ENCODE measurements at regions not wholly inside any gene's neighbourhood (a gene's known extent, or its start where the extent isn't known, plus 50 kb on each side); places are given as distances from the start of the nearest gene placed in this dataset.

DNA sequence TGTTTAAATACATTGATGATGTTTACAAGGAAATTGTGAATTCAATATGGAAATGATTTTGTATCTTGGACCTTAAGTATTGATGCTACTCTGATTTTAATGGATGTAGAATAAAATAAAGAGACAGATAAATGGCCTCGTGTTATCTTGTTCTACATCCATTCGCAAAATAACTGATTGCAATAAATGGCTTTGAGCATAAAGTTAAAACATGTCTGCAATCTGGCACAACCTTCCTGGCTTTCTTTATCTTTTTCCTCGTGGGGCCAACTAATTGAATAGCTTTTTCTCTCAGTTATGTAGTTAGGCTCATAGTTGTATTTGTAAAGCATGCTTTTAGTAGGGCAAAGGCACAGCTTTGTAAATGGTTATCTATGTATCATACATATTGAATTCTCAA lies 691.4 kb downstream of the CDH8 start:
- Histone ChIP-seq H3K4me1 (no peaks in the 10 kb centered on the region), H3K27me3 (no peaks in the 10 kb centered on the region), H3K9me3 (no peaks in the 10 kb centered on the region), H3K4me3 (no peak overlapping the region), H3K36me3 (ENCODE audit: low read depth, missing control alignments) (no peaks in the 10 kb centered on the region), H3K27ac (no peak overlapping the region)
- 70 to 74% methylated on average over 3 of the region's 3 CpGs for WGBS, 2 donors
- no peak for TF ChIP-seq POLR2A (IDR thresholded peaks at IDR 0.05)
- TF ChIP-seq, protein P1, sequence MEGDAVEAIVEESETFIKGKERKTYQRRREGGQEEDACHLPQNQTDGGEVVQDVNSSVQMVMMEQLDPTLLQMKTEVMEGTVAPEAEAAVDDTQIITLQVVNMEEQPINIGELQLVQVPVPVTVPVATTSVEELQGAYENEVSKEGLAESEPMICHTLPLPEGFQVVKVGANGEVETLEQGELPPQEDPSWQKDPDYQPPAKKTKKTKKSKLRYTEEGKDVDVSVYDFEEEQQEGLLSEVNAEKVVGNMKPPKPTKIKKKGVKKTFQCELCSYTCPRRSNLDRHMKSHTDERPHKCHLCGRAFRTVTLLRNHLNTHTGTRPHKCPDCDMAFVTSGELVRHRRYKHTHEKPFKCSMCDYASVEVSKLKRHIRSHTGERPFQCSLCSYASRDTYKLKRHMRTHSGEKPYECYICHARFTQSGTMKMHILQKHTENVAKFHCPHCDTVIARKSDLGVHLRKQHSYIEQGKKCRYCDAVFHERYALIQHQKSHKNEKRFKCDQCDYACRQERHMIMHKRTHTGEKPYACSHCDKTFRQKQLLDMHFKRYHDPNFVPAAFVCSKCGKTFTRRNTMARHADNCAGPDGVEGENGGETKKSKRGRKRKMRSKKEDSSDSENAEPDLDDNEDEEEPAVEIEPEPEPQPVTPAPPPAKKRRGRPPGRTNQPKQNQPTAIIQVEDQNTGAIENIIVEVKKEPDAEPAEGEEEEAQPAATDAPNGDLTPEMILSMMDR (IDR thresholded peaks at IDR 0.05), result no peak
- intact Hi-C loops (cut with DNase I; ENCODE audit: low total_unique reads), result no loop called here
- no peak for DNase-seq

DNA sequence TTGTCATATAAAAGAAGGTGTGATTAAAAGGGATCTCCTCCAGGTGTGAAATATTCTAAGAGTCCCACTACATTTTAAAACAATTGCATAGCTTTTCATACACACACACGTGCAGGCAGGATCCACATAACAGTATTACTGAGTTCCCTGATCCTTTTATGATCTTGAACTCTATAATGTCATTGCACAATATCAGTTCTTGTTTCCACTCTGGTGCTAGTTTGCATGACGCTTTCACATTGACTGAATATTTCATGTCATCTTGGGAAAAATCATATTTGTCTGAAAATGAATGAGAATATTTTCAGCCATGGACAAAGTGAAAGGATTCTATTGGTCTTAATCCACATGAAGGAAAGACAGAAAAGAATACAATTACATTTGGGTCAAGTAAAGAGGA lies 703.8 kb downstream of the CDH8 start:
- no peaks in the 10 kb centered on the region for H3K4me1 ChIP-seq
- DNase-seq, result no peak
- no peaks in the 10 kb centered on the region for H3K27me3 ChIP-seq
- intact Hi-C loops (cut with DNase I; ENCODE audit: low total_unique reads), result no loop called here
- TF ChIP-seq, protein P1 (IDR thresholded peaks at IDR 0.05), result no peak
- no peak overlapping the region for H3K4me3 ChIP-seq
- no peak overlapping the region for H3K27ac ChIP-seq
- WGBS, 2 donors, result 86 to 91% methylated on average over 2 of the region's 2 CpGs
- H3K9me3 ChIP-seq, result no peaks in the 10 kb centered on the region
- no peaks in the 10 kb centered on the region for H3K36me3 ChIP-seq (ENCODE audit: low read depth, missing control alignments)

DNA sequence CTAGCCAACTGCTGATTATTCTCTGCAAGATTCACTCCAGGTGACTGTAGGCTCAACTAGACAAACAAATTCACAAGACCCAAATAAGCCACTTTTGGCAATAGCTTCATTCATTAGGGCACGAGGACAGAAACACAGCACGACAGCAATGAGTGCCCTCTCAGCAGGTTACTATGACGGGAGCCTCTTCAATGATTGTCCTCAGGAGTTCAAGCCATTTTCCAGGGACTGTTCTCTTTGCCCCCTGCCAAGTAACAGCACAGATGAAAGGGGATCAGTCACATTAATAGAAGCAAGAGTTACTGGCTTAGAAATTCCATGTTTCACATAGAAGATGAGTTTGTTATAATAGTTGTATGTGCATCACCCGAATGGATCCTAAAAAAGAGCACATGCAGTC lies 712.2 kb downstream of the CDH8 start:
- H3K9me3 ChIP-seq, result no peaks in the 10 kb centered on the region
- intact Hi-C loops (cut with DNase I; ENCODE audit: low total_unique reads), result no loop called here
- H3K27me3 ChIP-seq, result no peaks in the 10 kb centered on the region
- 87 to 88% methylated on average over 4 of the region's 4 CpGs for WGBS, 2 donors
- no peaks in the 10 kb centered on the region for H3K4me1 ChIP-seq
- TF ChIP-seq, protein P1 (IDR thresholded peaks at IDR 0.05), result no peak
- TF ChIP-seq POLR2A (IDR thresholded peaks at IDR 0.05), result no peak
- H3K27ac ChIP-seq, result no peak overlapping the region
- no peak for DNase-seq
- no peak overlapping the region for H3K4me3 ChIP-seq
- no peaks in the 10 kb centered on the region for H3K36me3 ChIP-seq (ENCODE audit: low read depth, missing control alignments)

- no peak overlapping the region for H3K27ac ChIP-seq
- no peak for DNase-seq
- 80 to 81% methylated on average over 6 of the region's 6 CpGs for WGBS, 2 donors
- no peak overlapping the region for H3K4me3 ChIP-seq
- H3K9me3 ChIP-seq, result no peaks in the 10 kb centered on the region
- intact Hi-C loops (cut with DNase I; ENCODE audit: low total_unique reads), result no loop called here
- no peaks in the 10 kb centered on the region for H3K4me1 ChIP-seq
- H3K36me3 ChIP-seq (ENCODE audit: low read depth, missing control alignments), result no peaks in the 10 kb centered on the region
- TF ChIP-seq, protein P1 (IDR thresholded peaks at IDR 0.05), result no peak
- TF ChIP-seq POLR2A (IDR thresholded peaks at IDR 0.05), result no peak
- H3K27me3 ChIP-seq, result no peaks in the 10 kb centered on the region
Observed at GRCh38 chr16:61323456-61323855, 712.8 kb downstream of the CDH8 start.

DNA sequence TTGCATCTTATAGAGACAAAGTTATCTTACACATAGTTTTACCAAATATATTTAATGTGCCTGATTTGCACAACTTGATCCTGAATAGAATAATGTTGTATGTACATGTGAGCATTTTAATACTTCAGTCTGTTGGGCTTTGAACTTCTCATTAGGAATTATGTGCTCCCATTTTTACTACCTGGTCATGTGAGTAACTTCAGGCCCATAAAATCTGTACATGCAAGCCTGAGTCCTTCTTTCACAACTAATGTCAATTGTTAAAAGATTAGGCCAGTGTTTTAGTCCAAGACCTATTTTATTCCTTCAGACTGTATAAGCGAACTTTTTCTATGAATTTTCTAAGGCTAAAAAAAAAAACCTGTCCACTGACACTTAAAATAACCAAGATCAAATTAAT lies 715.4 kb downstream of the CDH8 start:
- no peaks in the 10 kb centered on the region for H3K27me3 ChIP-seq
- 82 to 89% methylated on average over 1 of the region's 1 CpG for WGBS, 2 donors
- no peak overlapping the region for H3K4me3 ChIP-seq
- H3K36me3 ChIP-seq (ENCODE audit: low read depth, missing control alignments), result no peaks in the 10 kb centered on the region
- DNase-seq, result no peak
- no peak for TF ChIP-seq POLR2A (IDR thresholded peaks at IDR 0.05)
- TF ChIP-seq, protein P1 (IDR thresholded peaks at IDR 0.05), result no peak
- H3K9me3 ChIP-seq, result no peaks in the 10 kb centered on the region
- H3K4me1 ChIP-seq, result no peaks in the 10 kb centered on the region
- intact Hi-C loops (cut with DNase I; ENCODE audit: low total_unique reads), result no loop called here
- H3K27ac ChIP-seq, result no peak overlapping the region

All from testis (tissue), 2 donors.